ENCODE measurements at regions not wholly inside any gene's neighbourhood (a gene's known extent, or its start where the extent isn't known, plus 50 kb on each side); places are given as distances from the start of the nearest gene placed in this dataset.

GRCh38 chr2:150977296-150977695 lies 284.4 kb downstream of the RBM43 start:
- DNase-seq (ENCODE audit: low read depth), result no peak

DNA sequence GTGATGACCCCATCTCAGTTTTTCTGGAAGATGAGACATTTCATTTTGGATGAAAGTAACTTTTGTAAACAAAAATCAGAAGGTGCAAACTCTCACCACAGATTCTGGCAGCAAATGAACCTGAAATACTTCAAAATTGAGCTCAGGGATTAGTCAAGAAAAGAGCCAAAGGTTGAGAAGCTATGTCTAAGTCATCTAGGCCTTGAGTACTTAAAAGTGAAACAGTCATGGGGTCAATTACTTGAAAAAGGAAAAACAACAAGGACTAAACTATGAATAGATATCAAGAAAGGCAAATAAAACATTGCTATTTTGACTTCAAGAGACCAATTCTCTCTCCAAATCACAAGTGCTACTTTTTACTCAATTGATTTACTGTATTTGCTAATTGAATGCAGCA lies 285.1 kb downstream of the RBM43 start:
- DNase-seq (ENCODE audit: low read depth), result no peak

- no peak for DNase-seq (ENCODE audit: low read depth)
Observed at GRCh38 chr2:150974864-150975263, 286.8 kb downstream of the RBM43 start.

DNA sequence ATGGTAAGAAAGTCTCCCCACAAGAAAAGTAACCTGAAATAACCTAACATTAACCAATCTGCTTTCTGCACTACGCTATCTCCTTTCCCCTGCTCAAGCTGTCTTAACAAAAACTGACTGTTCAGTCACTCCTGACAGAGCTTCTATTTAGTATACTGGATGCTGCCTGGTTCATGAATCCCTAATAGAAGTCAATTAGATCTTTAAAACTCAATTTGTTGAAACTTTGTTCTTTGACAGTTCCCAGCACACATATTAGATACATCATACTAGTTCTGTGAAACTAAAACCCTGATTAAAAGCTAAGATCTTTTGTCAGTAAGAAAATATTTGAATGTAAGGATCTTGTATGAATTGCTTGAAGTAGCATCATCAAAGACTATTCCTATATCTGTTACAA lies 287.4 kb downstream of the RBM43 start:
- no peak for DNase-seq (ENCODE audit: low read depth)

DNA sequence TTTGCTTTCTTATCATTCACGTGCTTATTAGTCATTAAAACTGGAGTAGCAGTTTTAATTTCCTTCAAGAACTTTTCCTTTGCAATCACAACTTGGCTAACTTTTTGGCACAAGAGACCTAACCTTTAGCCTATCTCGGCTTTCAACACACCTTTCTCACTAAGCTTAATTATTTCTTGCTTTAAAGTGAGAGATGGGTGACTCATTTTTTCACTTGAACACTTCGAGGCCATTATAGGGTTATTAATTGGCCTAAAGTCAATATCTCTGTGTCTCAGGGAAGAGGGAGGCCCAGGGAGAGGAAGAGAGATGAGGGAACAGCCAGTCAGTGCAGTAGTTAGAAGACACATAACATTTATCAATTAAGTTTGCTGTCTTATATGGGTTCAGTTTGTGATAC lies 289.8 kb downstream of the RBM43 start:
- DNase-seq (ENCODE audit: low read depth), result no peak

GRCh38 chr2:150963336-150963735 lies 298.3 kb downstream of the RBM43 start:
- no peak for DNase-seq (ENCODE audit: low read depth)

DNA sequence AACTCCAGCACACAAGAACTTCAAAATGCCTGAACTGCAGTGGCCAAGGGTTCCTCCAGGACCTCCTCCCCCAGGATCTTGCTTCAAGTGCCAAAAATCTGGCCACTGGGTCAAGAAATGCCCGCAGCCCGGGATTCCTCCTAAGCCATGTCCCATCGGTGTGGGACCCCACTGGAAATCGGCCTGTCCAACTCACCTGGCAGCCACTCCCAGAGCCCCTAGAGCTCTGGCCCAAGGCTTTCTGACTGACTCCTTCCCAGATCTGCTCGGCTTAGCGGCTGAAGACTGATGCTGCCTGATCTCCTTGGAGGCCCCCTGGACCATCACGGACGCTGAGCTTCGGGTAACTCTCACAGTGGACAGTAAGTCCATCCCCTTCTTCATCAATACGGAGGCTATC lies 306.4 kb downstream of the RBM43 start:
- no peak for DNase-seq (ENCODE audit: low read depth)

- DNase-seq (ENCODE audit: low read depth), result no peak
Observed at GRCh38 chr2:150946831-150947230, 314.8 kb downstream of the RBM43 start.

DNA sequence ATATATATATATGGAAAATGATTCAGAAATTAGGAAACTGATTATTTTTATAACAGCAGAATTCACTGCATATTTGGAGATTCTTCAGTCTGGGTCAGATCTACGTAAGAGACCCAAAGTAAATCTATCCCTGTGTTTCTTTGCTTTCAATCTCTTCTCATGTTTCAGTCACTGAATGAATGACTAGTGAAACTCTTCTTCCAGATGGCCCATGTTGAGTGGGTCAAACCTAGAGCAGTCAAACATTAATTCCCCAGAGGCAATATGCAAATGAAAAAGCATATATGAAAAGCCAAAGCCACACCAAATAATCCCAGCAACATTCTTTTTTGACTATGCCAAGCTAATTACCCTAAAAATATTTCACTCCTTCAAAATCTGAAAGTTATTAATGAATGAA lies 317.3 kb downstream of the RBM43 start:
- no peak for DNase-seq (ENCODE audit: low read depth)

- DNase-seq (ENCODE audit: low read depth), result no peak
Observed at GRCh38 chr2:150939087-150939486, 322.6 kb downstream of the RBM43 start.

- DNase-seq (ENCODE audit: low read depth), result peak; percentile 17
Observed at GRCh38 chr2:150938527-150938926, 323.1 kb downstream of the RBM43 start.

- no peak for DNase-seq (ENCODE audit: low read depth)
Observed at GRCh38 chr2:150937030-150937429, 324.6 kb downstream of the RBM43 start.

GRCh38 chr2:150931451-150931850 lies 330.2 kb downstream of the RBM43 start:
- DNase-seq (ENCODE audit: low read depth), result no peak

DNA sequence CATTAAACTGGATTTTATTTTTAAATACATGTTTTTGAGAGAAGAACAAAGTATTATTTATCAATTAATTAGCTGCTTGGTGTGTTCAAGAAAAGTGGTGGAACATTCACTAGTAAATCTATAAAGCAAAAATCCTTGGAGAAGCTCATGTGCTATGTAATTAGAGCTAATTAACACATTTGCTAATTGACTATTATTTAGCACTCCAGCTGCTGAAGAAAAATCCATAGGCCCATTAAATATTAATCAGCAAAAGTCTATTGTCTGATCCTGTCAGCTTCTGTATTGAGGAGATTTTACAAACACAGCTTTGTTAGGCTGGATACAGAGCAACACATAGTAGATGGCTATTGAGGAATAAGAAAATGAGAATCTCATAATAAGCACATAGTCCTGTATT lies 336.1 kb downstream of the RBM43 start:
- DNase-seq (ENCODE audit: low read depth), result no peak

GRCh38 chr2:150924878-150925277 lies 336.8 kb downstream of the RBM43 start:
- no peak for DNase-seq (ENCODE audit: low read depth)

DNA sequence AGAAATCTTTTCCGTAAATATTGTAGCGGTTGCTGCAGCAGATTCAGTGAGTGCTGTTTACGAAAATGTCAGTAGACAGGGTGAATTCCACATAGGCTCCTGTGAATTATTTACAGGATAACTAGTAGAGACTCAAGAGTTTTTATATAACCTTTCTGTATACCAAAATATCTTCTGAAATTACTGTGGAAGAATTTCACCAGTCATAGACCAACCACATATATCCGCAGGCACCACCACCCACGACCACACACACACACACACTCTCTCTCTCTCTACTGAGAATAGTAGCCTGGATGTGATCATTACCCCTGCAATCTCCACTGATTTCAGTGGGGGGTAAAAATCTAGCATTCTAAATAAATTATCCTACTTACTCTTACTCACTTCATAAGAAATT lies 341.8 kb downstream of the RBM43 start:
- DNase-seq (ENCODE audit: low read depth), result no peak

DNA sequence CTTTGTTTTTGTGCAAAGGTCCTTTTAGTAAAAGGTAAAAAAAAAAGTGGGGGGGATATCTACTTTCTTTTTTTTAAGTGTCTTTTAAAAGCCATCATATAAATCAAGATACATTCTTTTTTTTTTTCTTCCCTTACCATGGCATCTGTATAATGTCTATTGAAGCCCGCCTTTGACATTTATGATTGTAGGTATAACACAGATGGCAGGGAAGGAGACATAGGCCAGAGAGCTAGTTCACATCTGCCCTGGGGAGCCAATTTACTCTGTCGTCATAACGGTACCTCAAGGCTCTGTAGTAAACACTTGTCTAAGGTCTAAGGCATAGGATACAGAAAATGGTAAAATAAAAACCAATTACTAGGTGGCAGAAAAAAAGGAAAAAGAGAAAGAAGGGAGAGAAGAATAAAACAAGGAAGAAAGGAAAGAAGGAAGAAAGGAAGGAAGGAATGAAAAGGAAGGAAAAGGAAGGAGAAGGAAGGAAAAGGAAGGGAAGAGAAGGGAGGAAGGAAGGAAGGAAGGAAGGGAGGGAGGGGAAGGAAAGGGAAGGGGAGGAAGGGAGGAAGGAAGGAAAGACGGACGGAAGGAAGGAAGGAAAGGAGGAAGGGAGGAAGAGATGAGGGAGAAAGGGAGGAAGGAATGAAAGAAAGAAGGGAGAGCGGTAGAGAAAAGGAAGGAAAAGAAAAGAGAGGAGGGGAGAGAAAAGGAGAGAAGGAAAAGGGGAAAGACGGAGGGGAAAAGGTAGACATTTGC lies 343.5 kb downstream of the RBM43 start:
- DNase-seq (ENCODE audit: low read depth), result no peak

- no peak for DNase-seq (ENCODE audit: low read depth)
Observed at GRCh38 chr2:150916467-150917396, 344.9 kb downstream of the RBM43 start.

DNA sequence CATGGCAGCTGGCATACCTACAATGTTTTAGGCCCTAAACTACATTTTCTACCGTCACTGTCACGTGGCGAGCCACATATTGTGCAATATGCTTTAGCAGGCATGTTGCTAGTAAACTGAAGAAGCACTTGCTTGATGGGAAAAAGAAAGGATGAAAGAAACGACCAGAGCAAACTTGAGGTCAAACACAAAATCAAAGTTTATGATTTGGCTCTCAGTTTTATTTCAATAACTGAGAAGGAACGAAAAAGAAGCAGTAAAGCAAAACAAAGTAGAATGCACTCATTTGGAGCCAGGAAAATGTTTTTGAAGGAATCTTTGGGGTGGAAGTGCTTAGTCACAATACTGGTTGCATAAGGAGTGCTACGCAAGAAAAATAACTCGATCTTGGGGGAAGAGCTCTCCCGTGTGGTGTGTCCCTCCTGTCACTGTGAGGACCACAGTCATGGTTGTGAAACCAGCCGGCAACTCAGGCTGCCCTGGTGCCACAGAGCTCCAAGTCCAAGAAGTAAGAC lies 349.8 kb downstream of the RBM43 start:
- peak; percentile 95 for DNase-seq (ENCODE audit: low read depth)

DNA sequence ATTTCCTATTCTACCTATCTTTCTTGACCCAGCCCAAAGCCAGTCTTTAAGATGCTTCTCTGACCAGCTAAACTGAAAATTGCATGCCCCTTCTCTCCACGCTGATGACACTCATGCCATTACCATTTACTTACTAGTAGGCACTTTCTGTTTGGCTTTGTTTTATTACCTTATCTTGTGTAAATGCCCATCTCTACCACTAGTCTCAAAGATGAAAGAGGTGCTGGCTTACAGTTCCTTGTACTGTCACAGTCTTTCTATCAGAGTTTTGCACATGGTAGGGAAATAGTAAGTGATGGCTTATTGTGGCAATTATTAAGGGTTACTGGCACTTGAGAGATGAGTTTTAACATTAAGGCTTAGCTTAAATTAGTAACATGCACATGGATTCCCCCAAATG lies 352.1 kb downstream of the RBM43 start:
- no peak for DNase-seq (ENCODE audit: low read depth)

DNA sequence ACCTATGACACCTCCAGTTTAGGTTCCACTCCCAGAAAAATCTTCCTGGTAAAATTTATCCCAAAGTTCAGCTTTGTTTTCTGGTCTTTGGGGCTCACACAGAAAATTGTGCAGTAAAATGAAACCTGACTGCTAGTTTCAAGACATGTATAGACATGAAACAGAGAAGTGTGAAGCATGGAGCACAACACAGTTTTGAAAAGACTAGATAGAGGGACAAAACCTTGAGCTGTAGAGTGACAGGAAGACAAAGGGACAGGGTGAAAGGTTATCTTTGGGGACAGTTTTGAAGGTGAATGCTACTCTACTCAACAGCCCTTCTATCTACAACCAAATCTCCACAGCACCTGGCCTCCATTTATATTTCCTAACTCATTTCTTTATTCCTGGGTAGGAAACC lies 352.6 kb downstream of the RBM43 start:
- DNase-seq (ENCODE audit: low read depth), result no peak

GRCh38 chr2:150907466-150907865 lies 354.2 kb downstream of the RBM43 start:
- DNase-seq (ENCODE audit: low read depth), result no peak

DNA sequence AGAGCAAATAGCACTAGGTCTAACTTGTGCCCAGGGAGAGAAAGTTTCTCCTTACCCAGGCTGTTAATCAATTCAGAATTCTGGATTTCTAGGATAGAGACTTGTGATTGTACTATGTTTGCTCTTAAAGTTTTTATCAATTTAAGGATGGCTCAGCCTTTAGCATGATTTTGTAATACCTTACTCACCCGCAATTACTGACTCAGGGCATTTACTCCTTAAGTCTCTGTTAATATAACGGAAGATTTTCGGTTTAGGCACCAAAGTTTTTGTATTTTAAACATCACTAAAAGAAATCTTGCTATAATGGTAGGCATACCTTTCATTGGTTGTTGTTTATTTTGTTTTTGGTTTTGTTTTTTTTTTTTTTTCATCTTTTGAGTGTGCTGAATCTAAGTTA lies 358.2 kb downstream of the RBM43 start:
- no peak for DNase-seq (ENCODE audit: low read depth)
